CD4-positive, CD25-positive, alpha-beta regulatory T cell (primary cell): ENCODE measurements at regions not wholly inside any gene's neighbourhood (a gene's known extent, or its start where the extent isn't known, plus 50 kb on each side); places are given as distances from the start of the nearest gene placed in this dataset.
A peak's percentile ranks its signal among the peaks of the same experiment; 100 is the strongest.

Source experiments
- ATAC-seq, 2 donors: fragments of 150-1000 bp; cut with Tn5 transposase; one replicate each; pipeline ENCODE4 v1.10.0; 2021; ENCODE audit warnings: low read depth in 2 of 2, moderate number of reproducible peaks in 2 of 2, moderate library complexity in 1 of 2
- DNase-seq, 3 donors: peaks; one replicate each; pipeline versions ENCODE4 v3.0.0 to v3.0.0-alpha.2; 2012 to 2022; ENCODE audit warnings: mixed read lengths in 1 of 3
- H3K27ac ChIP-seq: one replicate; pipeline ENCODE4 v1.7.0; 2013; ENCODE audit warnings: mild to moderate bottlenecking, low read length; ENCODE audit not compliant: insufficient read depth, poor library complexity, severe bottlenecking
- H3K27me3 ChIP-seq: one replicate; pipeline ENCODE4 v1.7.0; 2013; ENCODE audit warnings: low read length; ENCODE audit not compliant: control insufficient read depth, insufficient read depth
- H3K36me3 ChIP-seq: one replicate; pipeline ENCODE4 v1.7.0; 2013; ENCODE audit warnings: mild to moderate bottlenecking, low read length, moderate library complexity; ENCODE audit not compliant: control insufficient read depth, insufficient read depth
- H3K4me1 ChIP-seq: 2 replicates; pipeline ENCODE4 v1.7.0; 2013; ENCODE audit warnings: mild to moderate bottlenecking, low read length; ENCODE audit not compliant: insufficient read depth, control insufficient read depth, poor library complexity, severe bottlenecking
- H3K4me3 ChIP-seq: one replicate; pipeline ENCODE4 v1.7.0; 2013; ENCODE audit warnings: low read depth, mild to moderate bottlenecking, low read length, moderate library complexity
- H3K9me3 ChIP-seq, 2 experiments: 1 replicate in 1 of 2; 2 replicates in 1 of 2; pipeline ENCODE4 v1.7.0; 2013; ENCODE audit warnings: low read length in 2 of 2, mild to moderate bottlenecking in 1 of 2, moderate library complexity in 1 of 2; ENCODE audit not compliant: control insufficient read depth in 2 of 2
- H3K27ac Mint-ChIP-seq, 3 donors: one replicate each; pipeline ENCODE4 v1.8.0; 2020 to 2022; ENCODE audit warnings: mild to moderate bottlenecking in 3 of 3, mixed read lengths in 3 of 3, moderate library complexity in 2 of 3
- H3K27me3 Mint-ChIP-seq: one replicate; pipeline ENCODE4 v1.8.0; 2022; ENCODE audit warnings: mild to moderate bottlenecking, mixed read lengths
- H3K36me3 Mint-ChIP-seq: one replicate; pipeline ENCODE4 v1.8.0; 2020; ENCODE audit warnings: mixed read lengths
- H3K4me1 Mint-ChIP-seq, 4 donors: one replicate each; pipeline ENCODE4 v1.8.0; 2020 to 2022; ENCODE audit warnings: mixed read lengths in 4 of 4, mild to moderate bottlenecking in 1 of 4
- H3K4me3 Mint-ChIP-seq, 4 donors: one replicate each; pipeline ENCODE4 v1.8.0; 2020 to 2022; ENCODE audit warnings: mild to moderate bottlenecking in 4 of 4, mixed read lengths in 4 of 4, moderate library complexity in 3 of 4
- H3K9me3 Mint-ChIP-seq, 7 donors: one replicate each; pipeline ENCODE4 v1.8.0; 2020 to 2022; ENCODE audit warnings: mixed read lengths in 7 of 7, mild to moderate bottlenecking in 3 of 7, moderate library complexity in 2 of 7

GRCh38 chr3:59469948-59470723 lies 420.3 kb upstream of the CFAP20DC start:
- Mint-ChIP-seq H3K36me3 (peaks cover 4% of the 10 kb centered on the region), H3K27ac (peak overlapping the region; percentile 45 to 58 (median 56)), H3K27me3 (no peaks in the 10 kb centered on the region), H3K4me3 (peak overlapping the region in 1 of 4 donors; percentile 11), H3K4me1 (peaks cover 9 to 28% (median 14%) of the 10 kb centered on the region in 4 donors), H3K9me3 (peaks cover 0 to 11% (median 6%) of the 10 kb centered on the region in 7 donors)
- DNase-seq (peak in 1 of 3 donors; percentile 48), ATAC-seq (no peak)
- no peaks in the 10 kb centered on the region for H3K27me3 ChIP-seq
- H3K27ac ChIP-seq, result no peak overlapping the region
- peaks cover 0 to 7% of the 10 kb centered on the region in 2 experiments for H3K9me3 ChIP-seq
- no peaks in the 10 kb centered on the region for H3K4me1 ChIP-seq
- no peaks in the 10 kb centered on the region for H3K36me3 ChIP-seq
- no peak overlapping the region for H3K4me3 ChIP-seq

- peaks cover 9 to 21% (median 13%) of the 10 kb centered on the region in 4 donors for H3K4me1 Mint-ChIP-seq
- Histone ChIP-seq H3K4me3 (no peak overlapping the region), H3K27ac (no peak overlapping the region), H3K36me3 (no peaks in the 10 kb centered on the region), H3K9me3 (peaks cover 0 to 7% of the 10 kb centered on the region in 2 experiments), H3K4me1 (no peaks in the 10 kb centered on the region), H3K27me3 (no peaks in the 10 kb centered on the region)
- H3K4me3 Mint-ChIP-seq, result no peak overlapping the region
- no peak overlapping the region for H3K27ac Mint-ChIP-seq
- H3K36me3 Mint-ChIP-seq, result peaks cover 4% of the 10 kb centered on the region
- no peak for ATAC-seq
- DNase-seq, result no peak
- H3K9me3 Mint-ChIP-seq, result peaks cover 0 to 11% (median 2%) of the 10 kb centered on the region in 7 donors
- H3K27me3 Mint-ChIP-seq, result no peaks in the 10 kb centered on the region
Observed at GRCh38 chr3:59467476-59467875, 417.7 kb upstream of the CFAP20DC start.

- H3K36me3 Mint-ChIP-seq, result no peaks in the 10 kb centered on the region
- ATAC-seq (no peak), DNase-seq (no peak)
- no peaks in the 10 kb centered on the region for H3K27me3 Mint-ChIP-seq
- H3K4me3 ChIP-seq, result no peak overlapping the region
- H3K4me1 Mint-ChIP-seq, result peaks cover 0 to 3% (median under 1%) of the 10 kb centered on the region in 4 donors
- H3K4me3 Mint-ChIP-seq, result no peak overlapping the region
- no peaks in the 10 kb centered on the region for H3K27me3 ChIP-seq
- H3K27ac Mint-ChIP-seq, result no peak overlapping the region
- H3K4me1 ChIP-seq, result no peaks in the 10 kb centered on the region
- H3K36me3 ChIP-seq, result no peaks in the 10 kb centered on the region
- H3K9me3 Mint-ChIP-seq, result peaks cover 0 to 11% (median 1%) of the 10 kb centered on the region in 7 donors
- H3K9me3 ChIP-seq, result peaks cover 0 to 4% of the 10 kb centered on the region in 2 experiments
- no peak overlapping the region for H3K27ac ChIP-seq
Observed at GRCh38 chr3:59464187-59464586, 414.4 kb upstream of the CFAP20DC start.

- no peaks in the 10 kb centered on the region for H3K36me3 ChIP-seq
- H3K4me1 ChIP-seq, result no peaks in the 10 kb centered on the region
- no peaks in the 10 kb centered on the region for H3K27me3 ChIP-seq
- Mint-ChIP-seq H3K27ac (peak overlapping the region in 1 of 3 donors; percentile 61), H3K4me3 (no peak overlapping the region), H3K4me1 (peaks cover 0 to 6% (median 3%) of the 10 kb centered on the region in 4 donors), H3K9me3 (peaks cover 0 to 11% (median 1%) of the 10 kb centered on the region in 7 donors), H3K27me3 (no peaks in the 10 kb centered on the region), H3K36me3 (peaks cover 2% of the 10 kb centered on the region)
- ATAC-seq, result no peak
- no peak overlapping the region for H3K27ac ChIP-seq
- H3K9me3 ChIP-seq, result peaks cover 0 to 4% of the 10 kb centered on the region in 2 experiments
- DNase-seq, result no peak
- no peak overlapping the region for H3K4me3 ChIP-seq
Observed at GRCh38 chr3:59463253-59463652, 413.4 kb upstream of the CFAP20DC start.

GRCh38 chr3:59460068-59460467 lies 410.2 kb upstream of the CFAP20DC start:
- Histone ChIP-seq H3K9me3 (peaks cover 0 to 4% of the 10 kb centered on the region in 2 experiments), H3K36me3 (no peaks in the 10 kb centered on the region), H3K4me3 (no peak overlapping the region), H3K4me1 (peaks cover 9% of the 10 kb centered on the region), H3K27ac (no peak overlapping the region), H3K27me3 (no peaks in the 10 kb centered on the region)
- Mint-ChIP-seq H3K4me1 (peaks cover 7 to 23% (median 18%) of the 10 kb centered on the region in 4 donors), H3K27ac (no peak overlapping the region), H3K4me3 (no peak overlapping the region), H3K9me3 (peaks cover 0 to 9% (median 1%) of the 10 kb centered on the region in 7 donors), H3K36me3 (peaks cover 7% of the 10 kb centered on the region), H3K27me3 (no peaks in the 10 kb centered on the region)
- no peak for ATAC-seq
- no peak for DNase-seq

- Mint-ChIP-seq H3K27me3 (no peaks in the 10 kb centered on the region), H3K27ac (peak overlapping the region in 2 of 3 donors; percentile 70 to 88), H3K4me1 (peaks cover 21 to 45% (median 39%) of the 10 kb centered on the region in 4 donors), H3K4me3 (peak overlapping the region in 1 of 4 donors; percentile 3), H3K36me3 (peaks cover 11% of the 10 kb centered on the region), H3K9me3 (peaks cover 0 to 9% (median 3%) of the 10 kb centered on the region in 7 donors)
- Histone ChIP-seq H3K4me3 (no peak overlapping the region), H3K4me1 (peaks cover 28% of the 10 kb centered on the region), H3K27ac (no peak overlapping the region), H3K9me3 (peaks cover 0 to 4% of the 10 kb centered on the region in 2 experiments), H3K27me3 (no peaks in the 10 kb centered on the region), H3K36me3 (no peaks in the 10 kb centered on the region)
- ATAC-seq (peak in 1 of 2 donors; percentile 45), DNase-seq (peak in 1 of 3 donors; percentile 72)
Observed at GRCh38 chr3:59456852-59457485, 407.1 kb upstream of the CFAP20DC start.

- H3K4me3 ChIP-seq, result peak overlapping the region; percentile 75
- Mint-ChIP-seq H3K36me3 (peaks cover 4% of the 10 kb centered on the region), H3K9me3 (peaks cover 0 to 11% (median 0%) of the 10 kb centered on the region in 7 donors), H3K27ac (peak overlapping the region; percentile 98 to 99 (median 98)), H3K4me3 (peak overlapping the region; percentile 68 to 86 (median 80)), H3K27me3 (no peaks in the 10 kb centered on the region), H3K4me1 (peaks cover 33 to 82% (median 71%) of the 10 kb centered on the region in 4 donors)
- DNase-seq (peak in 2 of 3 donors; percentile 48 to 61), ATAC-seq (no peak)
- no peaks in the 10 kb centered on the region for H3K36me3 ChIP-seq
- H3K27ac ChIP-seq, result peak overlapping the region; percentile 94
- H3K4me1 ChIP-seq, result peaks cover 59% of the 10 kb centered on the region
- H3K27me3 ChIP-seq, result no peaks in the 10 kb centered on the region
- no peaks in the 10 kb centered on the region for H3K9me3 ChIP-seq
Observed at GRCh38 chr3:59451800-59452746, 402.2 kb upstream of the CFAP20DC start.
